ENCODE measurements at regions not wholly inside any gene's neighbourhood (a gene's known extent, or its start where the extent isn't known, plus 50 kb on each side); places are given as distances from the start of the nearest gene placed in this dataset.

DNA sequence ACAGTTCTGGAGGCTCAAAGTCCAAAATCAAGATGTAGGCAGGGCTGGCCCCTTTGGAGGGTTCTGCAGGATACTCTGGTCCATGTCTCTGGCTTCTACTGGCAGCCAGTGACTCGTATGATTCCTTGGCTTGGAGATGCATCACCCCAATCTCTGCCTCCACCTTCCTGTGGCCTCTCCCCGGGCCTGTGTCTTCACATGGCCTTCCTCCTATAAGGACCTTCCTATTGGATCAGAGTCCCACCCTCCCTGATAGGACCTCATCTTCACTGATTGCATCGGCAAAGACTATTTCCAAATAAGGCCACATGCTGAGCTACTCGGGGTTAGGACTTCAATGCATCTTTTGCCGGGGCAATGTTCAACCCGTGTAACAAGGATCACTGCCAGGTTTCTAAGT is 509.0 kb downstream of the CD83 start:
- Histone ChIP-seq H3K9me3 (no peaks in the 10 kb centered on the region), H3K4me1 (no peaks in the 10 kb centered on the region), H3K4me3 (no peak overlapping the region), H3K27ac (no peak overlapping the region), H3K27me3 (no peaks in the 10 kb centered on the region), H3K36me3 (no peaks in the 10 kb centered on the region)
- intact Hi-C loops (cut with DNase I): no loop called here
- TF ChIP-seq, protein P1, sequence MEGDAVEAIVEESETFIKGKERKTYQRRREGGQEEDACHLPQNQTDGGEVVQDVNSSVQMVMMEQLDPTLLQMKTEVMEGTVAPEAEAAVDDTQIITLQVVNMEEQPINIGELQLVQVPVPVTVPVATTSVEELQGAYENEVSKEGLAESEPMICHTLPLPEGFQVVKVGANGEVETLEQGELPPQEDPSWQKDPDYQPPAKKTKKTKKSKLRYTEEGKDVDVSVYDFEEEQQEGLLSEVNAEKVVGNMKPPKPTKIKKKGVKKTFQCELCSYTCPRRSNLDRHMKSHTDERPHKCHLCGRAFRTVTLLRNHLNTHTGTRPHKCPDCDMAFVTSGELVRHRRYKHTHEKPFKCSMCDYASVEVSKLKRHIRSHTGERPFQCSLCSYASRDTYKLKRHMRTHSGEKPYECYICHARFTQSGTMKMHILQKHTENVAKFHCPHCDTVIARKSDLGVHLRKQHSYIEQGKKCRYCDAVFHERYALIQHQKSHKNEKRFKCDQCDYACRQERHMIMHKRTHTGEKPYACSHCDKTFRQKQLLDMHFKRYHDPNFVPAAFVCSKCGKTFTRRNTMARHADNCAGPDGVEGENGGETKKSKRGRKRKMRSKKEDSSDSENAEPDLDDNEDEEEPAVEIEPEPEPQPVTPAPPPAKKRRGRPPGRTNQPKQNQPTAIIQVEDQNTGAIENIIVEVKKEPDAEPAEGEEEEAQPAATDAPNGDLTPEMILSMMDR (IDR thresholded peaks at IDR 0.05): no peak
- no peak for DNase-seq (ENCODE audit: low spot score in 2 of 2)

DNA sequence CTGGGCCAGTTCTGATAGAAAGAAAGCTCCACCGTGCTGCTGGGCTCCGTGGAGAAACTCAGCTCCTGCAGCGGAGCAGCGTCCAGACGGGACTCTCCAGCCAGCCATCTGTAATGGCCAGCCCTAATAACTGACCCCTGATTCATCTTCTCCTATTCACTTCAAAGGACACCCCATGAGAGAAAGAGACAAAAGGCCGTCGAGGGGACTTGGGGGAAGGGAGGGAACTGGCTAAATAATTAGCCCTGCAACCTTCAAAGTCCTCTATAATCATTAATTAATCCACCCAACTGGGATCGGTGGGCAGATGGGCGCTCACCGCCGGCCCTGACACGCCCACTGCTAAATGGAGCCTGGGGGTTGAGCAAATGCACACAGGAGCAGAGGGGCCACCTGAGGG is 512.4 kb downstream of the CD83 start:
- TF ChIP-seq, protein P1 (IDR thresholded peaks at IDR 0.05): no peak
- no peaks in the 10 kb centered on the region for H3K27me3 ChIP-seq
- no peak for DNase-seq (ENCODE audit: low spot score in 2 of 2)
- no peaks in the 10 kb centered on the region for H3K36me3 ChIP-seq
- H3K27ac ChIP-seq: no peak overlapping the region
- H3K4me3 ChIP-seq: no peak overlapping the region
- no peaks in the 10 kb centered on the region for H3K4me1 ChIP-seq
- intact Hi-C loops (cut with DNase I): no loop called here
- H3K9me3 ChIP-seq: no peaks in the 10 kb centered on the region

DNA sequence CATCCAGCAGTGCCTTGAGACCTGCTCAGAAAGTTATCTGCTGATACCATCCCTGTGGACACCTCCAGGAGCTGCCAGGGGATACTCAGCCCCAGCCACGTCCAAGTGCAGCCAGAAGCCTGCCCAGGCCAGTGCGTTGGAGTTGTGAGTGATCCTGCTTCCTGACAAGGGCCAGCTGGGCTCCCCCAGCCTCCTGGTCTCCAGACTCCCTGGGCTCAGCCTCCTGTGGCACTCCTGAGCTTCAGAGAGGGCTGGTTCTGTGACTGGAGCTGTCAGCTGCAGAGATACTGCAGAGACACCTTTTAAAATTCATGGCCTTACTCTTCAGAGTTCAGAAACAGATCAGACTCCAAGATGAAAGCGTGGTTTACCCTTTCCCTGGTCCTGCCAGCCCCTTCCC is 515.9 kb downstream of the CD83 start:
- H3K27me3 ChIP-seq: no peaks in the 10 kb centered on the region
- intact Hi-C loops (cut with DNase I): no loop called here
- H3K4me3 ChIP-seq: no peak overlapping the region
- H3K27ac ChIP-seq: no peak overlapping the region
- H3K36me3 ChIP-seq: no peaks in the 10 kb centered on the region
- TF ChIP-seq, protein P1 (IDR thresholded peaks at IDR 0.05): no peak
- H3K9me3 ChIP-seq: no peaks in the 10 kb centered on the region
- DNase-seq (ENCODE audit: low spot score in 2 of 2): no peak
- no peaks in the 10 kb centered on the region for H3K4me1 ChIP-seq

DNA sequence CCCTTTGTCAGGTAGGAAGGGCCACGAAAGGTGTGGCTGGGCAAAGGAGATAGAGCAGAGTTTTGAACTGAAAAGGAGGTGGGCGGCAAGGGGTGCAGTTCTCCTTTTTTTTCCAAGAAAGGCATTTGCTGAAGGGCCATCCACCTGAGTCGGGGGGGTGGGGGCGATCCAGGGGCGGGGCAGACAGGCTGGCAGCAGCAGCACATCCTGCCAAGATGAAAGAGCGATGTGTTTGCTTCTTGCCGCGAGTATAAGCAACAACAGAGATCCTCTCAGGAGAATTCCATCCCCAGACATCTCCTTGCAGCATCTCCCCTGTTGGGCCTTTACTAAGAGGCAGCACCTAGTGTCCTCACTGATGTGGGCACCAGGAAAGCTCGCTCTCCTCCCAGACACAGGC is 516.5 kb downstream of the CD83 start:
- TF ChIP-seq, protein P1 (IDR thresholded peaks at IDR 0.05): no peak
- intact Hi-C loops (cut with DNase I): no loop called here
- H3K4me1 ChIP-seq: peaks cover 0 to 3% of the 10 kb centered on the region in 2 donors
- H3K27ac ChIP-seq: no peak overlapping the region
- no peaks in the 10 kb centered on the region for H3K36me3 ChIP-seq
- no peak overlapping the region for H3K4me3 ChIP-seq
- DNase-seq (ENCODE audit: low spot score in 2 of 2): no peak
- no peaks in the 10 kb centered on the region for H3K27me3 ChIP-seq
- H3K9me3 ChIP-seq: no peaks in the 10 kb centered on the region

DNA sequence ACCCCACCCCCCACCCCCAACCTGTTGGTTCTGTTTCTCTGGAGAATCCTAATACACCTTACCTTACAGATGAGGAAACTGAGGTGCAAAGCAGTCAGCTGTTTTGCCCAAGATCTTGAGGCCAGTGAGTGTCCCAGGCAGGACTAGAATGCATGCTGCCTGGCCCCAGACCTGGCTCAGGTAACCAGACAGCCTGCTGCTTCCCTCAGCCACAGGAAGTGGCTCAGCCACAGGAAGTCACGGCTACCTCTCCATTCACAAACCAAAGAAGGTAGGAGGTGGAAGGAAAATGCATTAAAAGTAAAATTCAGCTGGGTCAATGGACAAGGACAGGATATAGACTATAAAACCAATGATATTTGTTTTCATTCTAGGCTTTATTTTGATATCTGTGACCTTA is 517.6 kb downstream of the CD83 start:
- Histone ChIP-seq H3K36me3 (no peaks in the 10 kb centered on the region), H3K4me1 (peaks cover 0 to 4% of the 10 kb centered on the region in 2 donors), H3K27me3 (no peaks in the 10 kb centered on the region), H3K27ac (no peak overlapping the region), H3K9me3 (no peaks in the 10 kb centered on the region), H3K4me3 (no peak overlapping the region)
- TF ChIP-seq, protein P1 (IDR thresholded peaks at IDR 0.05): no peak
- intact Hi-C loops (cut with DNase I): no loop called here
- DNase-seq (ENCODE audit: low spot score in 2 of 2): no peak

DNA sequence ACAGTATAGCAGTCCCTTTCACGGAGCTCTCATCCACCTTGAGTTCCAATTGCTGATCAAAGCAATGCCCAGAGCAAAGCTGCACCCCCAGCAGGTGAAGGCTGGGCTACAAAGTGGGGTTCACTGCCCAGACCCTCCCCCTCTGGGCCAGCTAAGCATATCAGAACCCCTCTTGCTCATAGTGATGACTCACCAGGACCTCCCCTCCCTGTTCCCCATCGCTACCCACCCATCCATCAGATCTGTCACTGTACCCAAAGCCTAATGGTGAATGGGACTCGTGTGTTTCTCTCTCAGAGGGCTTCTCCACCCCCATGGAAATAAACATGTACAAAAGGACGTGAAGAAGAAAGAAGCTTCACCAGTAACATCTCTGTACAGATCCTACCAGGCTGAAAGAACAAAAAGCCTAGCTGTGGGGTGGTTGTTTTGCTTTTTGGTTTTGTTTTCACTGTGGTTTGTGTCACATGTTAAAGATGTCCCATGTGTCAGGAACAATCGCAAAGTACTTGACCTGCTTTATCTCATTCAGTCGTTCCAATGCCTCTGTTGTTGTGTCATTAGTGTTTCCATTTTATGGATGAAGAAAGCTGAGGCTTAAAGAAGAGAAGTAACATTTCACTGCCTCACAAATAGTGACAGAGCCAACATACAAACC is 518.5 kb downstream of the CD83 start:
- no peak for DNase-seq (ENCODE audit: low spot score in 2 of 2)
- Histone ChIP-seq H3K4me1 (peaks cover 0 to 4% of the 10 kb centered on the region in 2 donors), H3K9me3 (no peaks in the 10 kb centered on the region), H3K27me3 (no peaks in the 10 kb centered on the region), H3K36me3 (no peaks in the 10 kb centered on the region), H3K4me3 (no peak overlapping the region), H3K27ac (no peak overlapping the region)
- TF ChIP-seq, protein P1 (IDR thresholded peaks at IDR 0.05): no peak
- intact Hi-C loops (cut with DNase I): no loop called here
